ENCODE measurements at regions not wholly inside any gene's neighbourhood (a gene's known extent, or its start where the extent isn't known, plus 50 kb on each side); places are given as distances from the start of the nearest gene placed in this dataset.

DNA sequence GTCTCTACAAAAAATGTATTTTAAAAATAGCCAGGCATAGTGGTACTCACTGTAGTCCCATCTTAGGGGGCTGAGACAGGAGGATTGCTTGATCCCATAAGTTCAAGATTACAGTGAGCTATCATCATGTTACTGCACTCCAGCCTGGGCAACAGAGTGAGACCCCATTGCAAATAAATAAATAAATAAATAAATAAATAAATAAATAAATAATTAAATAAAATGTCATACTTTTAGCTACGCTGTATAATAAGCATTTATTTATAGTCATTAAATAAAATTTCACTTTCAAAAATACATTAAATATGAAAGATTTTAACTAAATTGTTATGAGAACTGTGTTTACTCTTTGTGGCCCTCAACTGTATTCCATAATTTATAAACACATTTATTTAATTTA lies 1124.2 kb downstream of the PCDH7 start:
- no peaks in the 10 kb centered on the region for H3K27me3 ChIP-seq (replicated peaks in 1 of 4; ENCODE audit: control insufficient read depth in 3 of 4, extremely low read depth in 1 of 4, insufficient read depth in 3 of 4, low read length in 3 of 4)
- no peak overlapping the region for H3K18ac ChIP-seq (ENCODE audit: extremely low read depth, low read length)
- H2BK15ac ChIP-seq (ENCODE audit: low read length) = no peak overlapping the region
- no peaks in the 10 kb centered on the region for H3K4me1 ChIP-seq (replicated peaks in 1 of 4; ENCODE audit: control insufficient read depth in 3 of 4, insufficient read depth in 4 of 4, low read length in 3 of 4)
- WGBS, 2 experiments (ENCODE audit: extremely low coverage in 1 of 2, insufficient coverage in 1 of 2, insufficient read length in 1 of 2, insufficient replicate concordance in 2 of 2, low coverage in 1 of 2, low lambda C conversion rate in 2 of 2, missing lambda C conversion rate in 1 of 2) = 92% methylated on average over 1 of the region's 1 CpG; no CpG with 5 or more reads in 1 of the 2 experiments
- H3K79me2 ChIP-seq (ENCODE audit: control insufficient read depth in 1 of 2, insufficient read depth in 2 of 2, low read length in 2 of 2) = no peaks in the 10 kb centered on the region
- no peak overlapping the region for H4K8ac ChIP-seq (ENCODE audit: extremely low read depth, insufficient read depth, low read length)
- H4K91ac ChIP-seq (replicated peaks; ENCODE audit: insufficient read length, low read length) = no peak overlapping the region
- CTCF ChIA-PET (ENCODE audit: partially characterized antibody) = no interaction called here
- H2BK120ac ChIP-seq (replicated peaks; ENCODE audit: low read depth, low read length) = no peak overlapping the region
- no peak overlapping the region for H3K23ac ChIP-seq (ENCODE audit: insufficient read length)
- no peak overlapping the region for H2AK5ac ChIP-seq (ENCODE audit: low read depth, low read length)
- no peak for FAIRE-seq
- H3K9me3 ChIP-seq (ENCODE audit: insufficient read depth in 2 of 2, low read depth in 1 of 2, low read length in 1 of 2) = no peaks in the 10 kb centered on the region
- no peak overlapping the region for H3K14ac ChIP-seq (ENCODE audit: insufficient read length)
- H4K5ac ChIP-seq (ENCODE audit: insufficient read length, low read depth, low read length) = no peak overlapping the region
- no peak overlapping the region for H2BK5ac ChIP-seq (ENCODE audit: low read depth, low read length)
- no peaks in the 10 kb centered on the region for H3K23me2 ChIP-seq (ENCODE audit: low read depth, low read length)
- no peak overlapping the region for H3K9ac ChIP-seq (replicated peaks in 1 of 4; ENCODE audit: extremely low read depth in 1 of 4, low read depth in 3 of 4, low read length in 3 of 4)
- no peak overlapping the region for H3K4ac ChIP-seq (replicated peaks; ENCODE audit: insufficient read length, low read depth, low read length)
- no peak overlapping the region for H3K4me3 ChIP-seq (ENCODE audit: extremely low read depth in 1 of 4, insufficient read depth in 2 of 4, low read depth in 3 of 4, low read length in 4 of 4)
- no peak overlapping the region for H2BK12ac ChIP-seq (ENCODE audit: low read depth, low read length)
- no peaks in the 10 kb centered on the region for H4K20me1 ChIP-seq (replicated peaks in 1 of 2; ENCODE audit: control insufficient read depth in 1 of 2, insufficient read depth in 2 of 2, low read length in 2 of 2)
- H3K27ac ChIP-seq (ENCODE audit: low read depth, low read length) = no peak overlapping the region
- H3K36me3 ChIP-seq (ENCODE audit: control insufficient read depth in 2 of 4, insufficient read depth in 4 of 4, low read length in 3 of 4) = no peaks in the 10 kb centered on the region
- POLR2A ChIA-PET (ENCODE audit: partially characterized antibody) = no interaction called here
- no peaks in the 10 kb centered on the region for H3K79me1 ChIP-seq (ENCODE audit: low read depth, low read length)
- H3K56ac ChIP-seq (replicated peaks; ENCODE audit: insufficient read length, low read depth, low read length) = no peak overlapping the region
- no peak overlapping the region for H3K4me2 ChIP-seq (ENCODE audit: insufficient read depth in 1 of 2, low read depth in 2 of 2, low read length in 2 of 2)
- no peak for DNase-seq (ENCODE audit: low read depth in 1 of 2, low spot score in 2 of 2)
- no peak overlapping the region for H2BK20ac ChIP-seq (ENCODE audit: low read length)
- no peak for TF ChIP-seq TAF1 (IDR thresholded peaks at IDR 0.05; ENCODE audit: low read depth, low read length)
- no peak for TF ChIP-seq BACH1 (IDR thresholded peaks at IDR 0.05; ENCODE audit: low read length)
- no peak for TF ChIP-seq TCF12 (IDR thresholded peaks at IDR 0.05; ENCODE audit: low read depth, low read length)
- no peak for TF ChIP-seq TBP (IDR thresholded peaks at IDR 0.05; ENCODE audit: low read depth, low read length)
- no peak for TF ChIP-seq TAF7 (optimal IDR thresholded peaks at IDR 0.05; ENCODE audit: borderline replicate concordance, low read depth, low read length)
- no peak for TF ChIP-seq CBX5 (IDR thresholded peaks at IDR 0.05; ENCODE audit: low read depth, low read length)
- TF ChIP-seq SP1 (IDR thresholded peaks at IDR 0.05; ENCODE audit: low read depth, low read length) = no peak
- TF ChIP-seq CBX8 (IDR thresholded peaks at IDR 0.05; ENCODE audit: borderline replicate concordance, low read depth, low read length) = no peak
- no peak for TF ChIP-seq EGR1 (IDR thresholded peaks at IDR 0.05; ENCODE audit: borderline replicate concordance, low read depth, low read length)
- no peak overlapping the region for H2AFZ ChIP-seq (ENCODE audit: low read length)
